Left renal cortex interstitium (tissue), 4 donors: ENCODE measurements at regions not wholly inside any gene's neighbourhood (a gene's known extent, or its start where the extent isn't known, plus 50 kb on each side); places are given as distances from the start of the nearest gene placed in this dataset.
A peak's percentile ranks its signal among the peaks of the same experiment; 100 is the strongest.
"Not testable (repeated sequence)": the region's sequence is repeated elsewhere in the genome, so short reads cannot be mapped to it uniquely, and the experiment has no call there.

Experiments used
- DNase-seq, 4 donors: peaks; one replicate each; pipeline ENCODE4 v3.0.0-alpha.2; 2013; ENCODE audit warnings: low read depth in 4 of 4, low spot score in 2 of 4, missing footprints in 1 of 4

DNA sequence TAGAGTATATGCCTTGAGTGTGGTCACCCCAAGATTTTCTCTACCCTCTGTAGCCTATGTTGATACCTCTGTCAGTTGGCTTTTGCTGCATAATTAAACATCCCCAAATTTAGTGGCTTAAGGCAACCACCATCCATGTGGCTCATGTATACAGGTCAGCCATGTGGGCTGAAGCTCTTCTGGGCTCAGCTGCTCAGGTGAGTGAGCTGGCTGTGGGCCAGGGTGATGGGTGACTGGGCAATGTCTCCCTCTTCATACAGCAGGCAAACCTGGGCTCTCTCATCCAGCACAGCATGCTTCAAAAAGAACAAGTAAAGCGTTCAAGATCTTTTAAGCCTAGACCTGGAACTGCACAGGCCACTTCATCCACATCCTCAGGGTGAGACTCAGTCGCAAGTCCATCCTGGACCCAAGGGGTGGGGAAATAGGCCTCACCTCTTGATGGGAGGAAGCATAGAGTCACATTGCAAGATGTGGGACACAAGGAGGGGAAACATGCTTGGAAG, 188.2 kb upstream of the TAS2R1 start:
- no peak for DNase-seq

DNA sequence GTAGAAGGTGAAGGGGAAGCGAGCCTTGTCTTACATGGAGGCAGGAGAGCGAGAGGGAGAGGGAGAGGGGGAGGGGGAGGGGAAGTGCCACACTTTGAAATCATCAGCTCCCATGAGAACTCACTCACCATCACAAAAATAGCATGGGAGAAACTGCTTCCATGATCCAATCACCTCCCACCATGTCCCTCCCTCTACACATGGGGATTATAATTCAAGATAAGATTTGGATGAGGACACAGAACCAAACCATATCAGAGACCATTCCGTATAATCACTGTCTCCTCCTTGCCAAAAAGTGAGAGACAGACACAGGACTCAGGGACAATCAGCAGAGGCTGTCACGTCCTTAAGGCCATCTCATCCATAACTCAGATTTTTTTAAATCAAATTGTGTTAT, 187.7 kb upstream of the TAS2R1 start:
- DNase-seq = no peak

DNA sequence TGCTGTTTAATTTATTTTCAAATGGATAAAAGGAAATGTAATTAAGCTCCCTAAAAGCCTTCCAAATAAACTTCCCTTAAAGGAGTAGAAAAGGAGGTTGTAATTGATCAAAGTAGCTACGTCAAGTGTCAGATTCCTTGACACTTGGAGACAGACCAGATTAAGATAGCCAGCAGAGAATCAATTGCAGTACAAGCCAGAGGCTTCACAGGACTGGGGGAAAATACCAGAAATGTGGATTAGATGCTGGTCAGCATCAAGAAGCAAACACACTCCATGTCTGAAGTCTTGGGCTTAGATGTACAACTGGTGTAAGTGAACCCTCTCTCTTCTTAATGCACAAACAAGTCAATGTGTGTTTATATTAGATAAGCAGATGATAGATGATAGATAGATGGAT, 184.9 kb upstream of the TAS2R1 start:
- DNase-seq = no peak

DNA sequence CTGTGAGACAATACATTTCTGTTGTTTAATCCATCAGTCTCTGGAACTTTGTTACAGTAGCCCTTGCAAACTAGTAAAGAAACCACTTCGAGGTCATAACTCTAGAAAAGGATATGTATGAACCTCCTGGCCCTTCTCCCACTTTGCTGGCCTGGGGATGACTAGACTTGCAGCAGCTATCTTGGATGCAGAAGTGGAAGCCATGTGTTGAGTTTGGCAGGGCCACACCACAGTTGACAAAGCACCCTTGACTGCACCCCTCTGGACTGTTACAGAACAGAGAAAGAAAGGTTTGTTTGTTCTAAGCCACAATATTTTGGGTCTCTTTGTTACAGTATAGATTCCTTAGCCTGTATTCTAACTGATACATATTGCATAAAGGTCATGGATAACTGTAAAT, 183.2 kb upstream of the TAS2R1 start:
- no peak for DNase-seq

DNA sequence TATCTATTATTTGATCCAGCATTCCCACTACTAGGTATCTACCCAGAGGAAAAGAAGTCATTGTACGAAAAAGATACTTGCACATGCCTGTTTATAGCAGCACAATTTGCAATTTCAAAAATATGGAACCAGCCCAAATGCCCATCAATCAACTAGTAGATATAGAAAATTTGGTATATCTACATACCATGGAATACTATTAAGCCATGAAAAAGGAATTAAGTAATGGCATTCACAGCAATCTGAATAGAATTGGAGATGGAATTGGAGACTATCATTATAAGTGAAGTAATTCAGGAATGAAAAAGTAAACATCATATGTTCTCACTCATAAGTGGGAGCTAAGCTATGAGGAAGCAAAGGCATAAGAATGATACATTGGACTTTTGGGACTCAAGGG, 177.2 kb upstream of the TAS2R1 start:
- not testable (repeated sequence) for DNase-seq

DNA sequence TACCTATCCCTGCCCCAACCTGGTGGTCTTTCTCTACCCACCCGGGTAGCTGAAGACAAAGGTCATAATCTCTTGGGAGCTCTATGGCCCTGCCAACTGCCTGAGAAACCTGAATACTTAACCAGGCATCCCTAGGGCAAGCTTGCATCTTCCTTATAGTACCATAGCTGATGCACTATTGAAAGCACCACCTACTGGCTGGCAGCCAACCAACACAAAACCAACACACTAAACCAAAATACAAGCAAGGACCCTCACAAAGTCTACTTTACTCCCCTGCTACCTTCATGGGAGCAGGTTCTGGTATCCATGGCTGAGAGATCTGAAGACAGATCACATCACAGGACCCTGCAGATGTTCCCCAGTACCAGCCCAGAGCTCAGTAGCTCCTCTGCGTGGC, 171.8 kb upstream of the TAS2R1 start:
- no peak for DNase-seq

DNA sequence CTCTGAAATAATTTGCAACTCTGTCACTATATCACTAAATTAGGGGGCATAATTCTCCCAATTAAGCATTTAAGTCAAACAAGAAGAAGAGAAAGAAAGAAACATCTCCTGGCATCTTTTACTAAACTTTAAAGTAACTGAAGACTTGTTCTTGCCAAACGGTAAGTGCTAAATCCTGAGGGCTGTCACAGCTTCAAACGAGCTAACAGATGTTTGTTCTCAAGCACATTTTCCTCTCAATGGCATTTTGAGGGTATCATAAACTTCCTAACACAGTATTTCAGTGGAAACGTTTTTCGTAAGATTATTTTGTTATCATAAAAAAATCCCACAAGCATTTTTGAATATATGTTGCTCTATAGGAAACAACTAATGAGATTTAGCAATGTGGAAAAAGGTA, 169.5 kb upstream of the TAS2R1 start:
- DNase-seq = peak; percentile 28 to 39 (median 34)

DNA sequence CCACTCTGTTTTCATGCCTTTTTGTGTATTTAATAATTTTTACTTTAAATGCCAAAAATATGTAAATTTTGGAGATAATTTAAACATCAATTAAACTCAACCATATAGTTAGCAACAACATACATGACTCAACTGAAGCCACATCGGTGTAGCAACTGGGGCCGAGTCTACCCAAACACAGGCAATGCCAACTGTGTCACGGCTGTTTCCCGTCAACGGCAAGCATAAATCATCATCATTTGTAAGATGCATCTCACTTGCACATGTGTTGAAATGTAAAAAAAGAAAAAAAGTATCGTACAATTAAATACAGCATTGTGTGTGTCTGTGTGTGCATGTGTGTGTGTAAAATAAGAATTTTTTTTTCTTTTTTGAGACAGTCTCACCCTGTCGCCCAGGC, 160.1 kb upstream of the TAS2R1 start:
- no peak for DNase-seq

DNA sequence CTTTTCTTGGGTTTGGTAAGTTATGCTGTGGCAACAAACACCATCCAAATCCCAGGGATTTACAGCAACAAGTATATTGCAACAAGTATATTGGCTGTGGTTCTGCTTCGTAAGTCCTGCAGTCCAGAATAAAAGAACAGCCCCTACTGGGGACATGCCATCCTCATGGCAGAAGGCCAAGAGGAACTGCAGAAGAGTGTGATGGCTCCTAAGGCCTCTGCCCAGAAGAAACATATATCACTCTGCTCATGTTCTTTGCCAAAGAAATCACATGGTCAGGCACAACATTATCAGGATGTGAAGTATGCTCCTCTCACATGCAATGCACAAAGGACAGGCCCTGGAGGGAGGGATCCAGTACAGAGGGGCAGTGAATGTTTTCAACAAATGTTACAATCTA, 159.6 kb upstream of the TAS2R1 start:
- DNase-seq = no peak

DNA sequence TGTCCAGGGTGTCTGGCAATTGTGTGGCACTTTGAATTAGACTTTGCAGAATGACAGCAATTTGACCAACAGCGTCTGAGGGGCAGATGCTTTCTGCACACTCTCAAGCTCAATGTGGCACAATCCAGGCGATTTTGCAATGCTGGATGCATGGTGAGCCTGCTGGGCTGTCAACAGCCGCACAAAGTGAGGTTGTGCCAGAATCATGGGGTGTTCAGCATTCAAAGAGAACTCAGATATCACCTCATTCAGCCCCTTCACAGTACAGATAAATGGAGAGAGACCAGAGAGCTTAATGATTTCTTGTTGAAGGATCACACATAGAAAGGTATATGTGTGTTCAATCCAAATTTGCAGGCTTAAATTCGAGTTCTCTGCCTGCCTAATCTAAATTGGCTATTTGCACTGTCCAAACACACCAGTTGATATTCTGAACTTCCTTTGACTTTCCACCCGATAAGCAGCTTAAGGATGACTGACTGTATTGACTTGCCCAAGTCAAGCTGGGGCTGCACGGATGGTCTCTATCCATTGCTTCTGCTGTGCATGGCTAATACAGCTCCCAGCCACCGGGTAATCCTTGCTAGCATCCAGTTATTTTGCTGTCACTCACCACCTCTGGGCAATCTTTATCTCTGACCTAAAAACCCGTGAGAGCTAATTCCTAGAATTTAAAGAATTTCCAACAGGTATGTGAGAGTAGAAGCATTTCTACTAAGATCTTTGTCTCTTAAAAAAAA, 157.9 kb upstream of the TAS2R1 start:
- DNase-seq = no peak

DNA sequence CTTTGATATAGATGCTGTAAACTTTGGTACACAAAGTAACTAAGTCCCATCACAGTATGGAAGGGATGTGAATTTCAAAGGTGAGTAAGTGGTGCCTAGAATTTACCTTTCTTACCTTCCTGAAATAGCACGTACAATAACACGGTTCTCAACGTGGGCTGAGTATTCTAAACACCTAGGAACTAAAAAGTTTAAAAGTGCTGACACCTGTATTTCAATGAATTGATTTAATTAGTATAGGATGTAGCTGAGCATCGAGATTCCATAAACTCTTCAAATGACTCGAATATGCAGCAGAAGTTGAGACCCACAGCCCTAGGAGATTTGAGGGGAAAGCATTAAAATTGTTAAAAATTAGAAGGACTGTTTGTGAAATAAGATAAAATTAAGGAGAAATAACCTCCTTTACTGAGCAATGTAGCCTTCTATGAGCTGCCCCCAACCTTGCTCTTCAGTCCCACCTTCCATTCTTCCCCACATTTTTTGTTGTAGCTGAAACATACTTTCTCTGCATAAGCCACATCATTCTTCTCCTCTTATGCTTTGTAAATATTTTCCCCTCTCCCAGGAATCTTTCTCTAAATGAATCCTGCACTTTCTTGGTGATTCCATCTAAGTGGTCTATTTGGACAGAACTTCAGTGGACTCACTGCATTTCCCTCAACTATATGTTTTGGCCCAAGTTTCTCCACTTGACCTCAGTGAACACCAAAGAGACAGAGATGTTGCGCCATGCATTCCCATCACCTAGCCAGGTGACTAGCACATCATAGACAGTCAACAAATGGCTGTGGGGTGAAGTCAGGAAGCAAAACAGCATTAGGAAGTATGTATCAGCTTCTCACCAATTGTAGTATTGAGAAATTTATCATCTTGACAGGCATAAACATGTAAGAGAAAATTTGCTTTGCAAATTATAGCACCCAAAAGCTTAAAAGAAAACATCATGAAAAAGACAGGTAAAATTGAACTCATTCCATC, 156.5 kb upstream of the TAS2R1 start:
- DNase-seq = no peak

DNA sequence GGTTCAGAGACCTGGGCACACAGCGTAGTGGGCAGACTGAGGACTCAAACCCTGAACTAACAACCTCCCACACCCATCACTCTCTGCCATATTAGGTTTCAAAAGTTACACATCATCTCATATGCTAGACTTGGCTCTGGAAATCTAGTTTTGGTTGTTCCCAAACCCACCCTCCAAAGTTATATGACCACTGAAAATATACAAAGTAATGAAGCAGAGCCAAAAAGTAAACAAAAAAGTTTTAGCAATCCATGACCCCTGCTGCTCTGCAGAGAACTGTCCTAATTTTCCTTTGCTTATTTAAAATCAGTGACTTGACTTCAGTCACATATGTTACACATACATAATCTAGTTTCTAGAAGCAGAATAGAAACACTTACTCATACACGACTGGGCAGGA, 155.6 kb upstream of the TAS2R1 start:
- DNase-seq = no peak

DNA sequence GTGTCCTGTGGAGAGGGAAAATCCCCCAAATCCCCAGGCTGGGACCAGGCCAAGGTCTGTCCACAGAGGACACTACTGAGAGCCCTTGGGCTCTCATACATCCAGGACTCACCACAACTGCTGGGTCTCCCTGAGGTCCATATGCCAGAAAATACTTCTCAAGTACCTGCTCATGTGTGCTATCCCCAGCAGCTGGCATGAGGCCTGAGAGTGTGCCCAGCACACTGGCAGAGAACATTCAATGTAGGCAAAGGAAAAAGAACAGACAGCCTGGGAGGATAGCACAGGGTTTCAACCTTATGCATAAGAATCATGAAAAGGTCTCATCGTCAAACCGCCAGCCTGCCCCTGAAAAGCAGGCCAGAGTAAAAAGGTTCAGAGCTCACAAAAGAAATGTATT, 154.1 kb upstream of the TAS2R1 start:
- no peak for DNase-seq

DNA sequence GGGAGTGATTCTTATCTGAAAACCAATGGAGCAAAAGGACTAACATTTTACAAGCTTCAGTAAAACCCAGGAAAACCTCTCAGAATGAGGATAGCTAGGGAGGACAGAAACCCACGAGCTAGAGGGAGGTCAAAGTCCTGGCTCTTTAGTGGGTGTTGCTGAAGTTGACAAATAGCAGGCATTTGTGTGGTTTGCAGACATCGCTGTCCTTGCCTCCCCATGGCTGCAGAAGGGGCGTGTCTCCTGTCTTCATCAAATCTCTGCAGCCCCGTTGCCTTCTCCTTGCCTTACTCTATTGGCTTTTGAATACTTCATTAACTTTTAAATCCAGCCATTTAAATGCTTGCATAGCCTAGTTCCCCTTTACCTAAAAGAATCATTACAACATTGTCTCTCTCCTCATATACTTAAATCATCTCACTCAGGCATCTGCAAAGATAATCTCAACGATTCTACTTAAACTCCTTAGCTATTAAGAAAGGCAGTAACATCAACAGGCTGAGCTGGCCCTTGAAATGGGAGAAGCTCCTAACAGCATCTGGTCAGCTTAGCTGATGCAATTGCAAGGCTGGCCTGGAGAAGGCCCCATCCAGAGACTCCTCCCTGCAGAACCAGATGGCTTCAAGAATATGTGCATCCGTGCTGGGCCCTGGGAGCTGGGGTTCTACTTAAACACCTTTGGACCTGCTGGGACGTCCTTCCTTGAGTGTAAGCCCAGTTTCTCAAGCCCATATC, 152.8 kb upstream of the TAS2R1 start:
- no peak for DNase-seq

DNA sequence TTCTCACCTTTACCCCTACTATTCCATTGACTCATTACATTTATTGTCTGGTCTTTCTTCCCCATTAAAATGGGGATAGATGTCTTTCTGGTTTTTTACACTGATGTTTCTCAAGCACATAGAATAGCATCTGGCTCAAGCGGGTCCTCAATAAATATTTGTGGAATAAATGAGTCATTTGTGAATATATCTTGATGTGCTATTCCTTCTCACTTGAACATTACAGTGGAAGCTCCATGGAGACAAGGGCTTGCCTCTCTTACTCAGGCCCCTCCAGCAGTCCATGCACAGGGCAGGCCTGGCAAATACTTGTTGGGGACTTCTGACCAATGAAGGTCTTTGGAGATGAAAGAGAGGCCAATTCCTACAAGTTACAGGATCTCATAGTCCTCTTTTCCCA, 151.7 kb upstream of the TAS2R1 start:
- no peak for DNase-seq

DNA sequence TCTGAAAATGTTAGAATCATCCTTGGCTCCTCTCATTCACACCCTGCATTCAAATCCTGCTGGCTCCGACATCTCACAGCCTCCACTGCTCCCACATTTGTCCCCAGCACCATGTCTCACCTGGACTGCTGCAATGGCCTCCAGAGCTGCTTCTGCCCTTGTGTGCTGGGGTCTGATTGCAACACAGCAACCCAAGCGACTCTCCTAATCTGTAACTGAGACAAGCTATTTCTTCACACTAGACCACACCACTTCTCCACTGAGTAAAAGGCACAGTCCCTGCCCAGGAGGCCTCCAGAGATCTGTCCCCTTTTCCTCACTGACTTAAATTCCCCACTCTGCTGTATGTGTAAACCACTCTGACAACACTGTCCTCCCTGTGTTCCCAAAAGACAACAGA, 151.1 kb upstream of the TAS2R1 start:
- DNase-seq = no peak

DNA sequence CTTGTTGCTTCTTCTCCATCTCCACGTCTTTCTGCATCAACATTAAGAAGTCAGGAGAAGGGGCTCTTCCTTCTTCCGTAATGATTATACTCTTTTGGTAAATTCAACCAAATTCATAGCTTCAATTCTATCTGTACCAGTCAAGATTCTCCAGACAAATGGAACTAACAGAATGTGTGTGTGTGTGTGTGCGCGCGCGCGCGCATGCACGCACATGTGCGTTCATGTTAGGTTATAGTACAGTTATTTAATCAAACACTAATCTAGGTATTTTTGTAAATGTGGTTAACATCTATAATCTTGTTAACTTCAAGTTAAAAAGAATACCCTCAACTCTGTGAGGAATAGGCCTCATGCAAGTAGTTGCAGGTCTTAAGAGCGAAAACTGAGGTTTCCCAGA, 150.3 kb upstream of the TAS2R1 start:
- no peak for DNase-seq

DNA sequence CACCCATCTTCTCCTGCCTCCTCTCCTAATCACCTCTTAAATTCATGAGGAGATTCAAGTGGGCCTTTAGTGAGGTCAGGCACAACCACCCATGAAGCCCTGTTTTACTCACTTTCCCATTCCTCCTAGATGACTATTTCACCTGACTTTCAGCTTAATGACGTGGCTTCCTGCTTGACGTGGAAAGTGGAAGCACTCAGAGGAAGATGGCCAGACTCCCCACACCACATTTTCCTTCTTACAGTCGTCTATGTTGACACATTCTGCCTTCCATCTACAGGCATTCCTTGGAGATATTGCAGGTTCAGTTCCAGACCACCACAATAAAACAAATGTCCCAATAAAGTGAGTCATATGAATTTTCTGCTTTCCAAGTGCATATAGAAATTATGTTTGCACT, 146.4 kb upstream of the TAS2R1 start:
- no peak for DNase-seq

DNA sequence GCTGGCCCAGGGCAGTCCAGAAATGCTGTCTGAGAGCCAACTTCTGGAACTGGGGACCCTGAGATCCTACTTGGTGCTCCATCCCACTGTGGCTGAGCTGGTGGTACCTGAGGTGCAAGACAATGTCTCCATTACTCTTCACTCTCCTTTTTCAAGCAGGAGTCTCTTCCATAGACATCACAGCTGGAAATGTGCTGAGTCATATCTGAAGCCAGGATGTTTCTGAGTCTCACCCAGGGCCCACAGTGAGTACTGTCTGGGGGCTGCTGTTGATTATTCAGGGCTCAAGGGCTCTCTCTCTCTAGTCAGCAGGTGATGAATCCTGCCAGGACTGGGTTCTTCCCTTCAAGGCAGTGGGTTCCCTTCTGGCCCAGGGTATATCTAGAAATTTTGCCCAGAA, 145.2 kb upstream of the TAS2R1 start:
- DNase-seq = no peak

DNA sequence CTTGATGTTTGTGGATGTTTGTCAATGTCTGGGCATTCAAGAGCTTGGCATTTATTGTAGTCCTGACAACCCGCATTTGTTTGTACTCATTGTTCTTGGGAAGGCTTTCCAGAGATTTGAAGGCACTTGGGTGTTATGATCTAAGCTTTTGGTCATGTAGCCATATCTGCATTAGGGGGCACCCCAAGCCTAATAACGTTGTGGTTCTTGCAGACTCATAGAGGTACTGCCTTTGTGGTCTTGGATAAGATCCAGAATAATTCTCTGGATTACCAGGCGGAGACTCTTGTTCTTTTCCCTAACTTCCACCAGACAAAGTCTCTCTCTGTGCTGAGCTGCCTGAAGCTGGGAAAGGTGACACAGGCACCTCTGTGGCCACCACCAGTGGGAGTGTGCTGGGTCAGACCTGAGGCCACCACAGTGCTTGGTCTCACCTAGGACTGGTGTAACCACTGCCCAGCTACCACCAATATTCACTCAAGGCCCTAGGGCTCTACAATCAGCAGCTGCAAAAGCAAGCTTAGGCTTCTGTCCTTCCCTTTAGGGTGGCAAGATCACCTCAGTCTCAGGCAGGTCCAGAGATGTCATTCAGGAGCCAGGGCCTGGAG, 144.4 kb upstream of the TAS2R1 start:
- no peak for DNase-seq

DNA sequence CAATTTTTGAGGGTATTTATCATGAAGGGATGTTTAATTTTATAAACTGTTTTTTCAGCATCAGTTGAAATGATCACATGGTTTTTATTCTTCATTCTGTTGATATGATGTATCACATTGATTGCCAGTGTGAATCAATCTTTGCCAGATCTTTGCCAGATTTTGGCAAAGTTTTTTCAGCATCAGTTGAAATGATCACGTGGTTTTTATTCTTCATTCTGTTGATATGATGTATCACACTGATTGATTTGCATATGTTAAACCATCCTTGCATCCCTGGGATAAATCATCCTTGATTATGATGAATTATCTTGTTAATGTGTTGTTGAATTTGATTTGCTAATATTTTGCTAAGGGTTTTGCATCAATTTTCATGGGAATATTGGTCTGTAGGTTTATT, 140.9 kb upstream of the TAS2R1 start:
- no peak for DNase-seq
